ENCODE measurements at regions not wholly inside any gene's neighbourhood (a gene's known extent, or its start where the extent isn't known, plus 50 kb on each side); places are given as distances from the start of the nearest gene placed in this dataset.

- no peak for TF ChIP-seq CTCF (IDR thresholded peaks at IDR 0.05)
- TF ChIP-seq POLR2A (IDR thresholded peaks at IDR 0.05) = no peak
These were observed 113.9 kb upstream of the MAF start for GRCh38 chr16:79714440-79714839.
